CD14-positive monocyte (primary cell): ENCODE measurements at regions not wholly inside any gene's neighbourhood (a gene's known extent, or its start where the extent isn't known, plus 50 kb on each side); places are given as distances from the start of the nearest gene placed in this dataset.

Experiments used
- DNase-seq, 3 donors: peaks; one replicate each; pipeline ENCODE4 v3.0.0-alpha.2; 2011 to 2022
- H2AFZ ChIP-seq: 2 replicates; pipeline ENCODE4 v1.6.0; 2012; ENCODE audit warnings: mild to moderate bottlenecking, low read depth, low read length, inconsistent platforms; ENCODE audit not compliant: insufficient read depth, poor library complexity, severe bottlenecking
- H3K27ac ChIP-seq, 2 donors: 1 replicate in 1 of 2; 2 replicates in 1 of 2; pipeline ENCODE4 v1.5.1; 2012 to 2013; ENCODE audit warnings: low read length in 2 of 2, control low read depth in 1 of 2, inconsistent platforms in 1 of 2, low read depth in 1 of 2, mild to moderate bottlenecking in 1 of 2
- H3K27me3 ChIP-seq, 2 donors: one replicate each; pipeline versions ENCODE4 v1.6.0 to v1.6.1; 2011 to 2013; ENCODE audit warnings: low read length in 2 of 2; ENCODE audit not compliant: control insufficient read depth in 2 of 2, insufficient read depth in 2 of 2
- H3K36me3 ChIP-seq, 2 donors: replicated peaks in 1 of 2; 1 replicate in 1 of 2; 2 replicates in 1 of 2; pipeline versions ENCODE4 v1.5.1 to v1.6.1; 2012 to 2013; ENCODE audit warnings: low read length in 2 of 2, control low read depth in 1 of 2, inconsistent platforms in 1 of 2, mild to moderate bottlenecking in 1 of 2; ENCODE audit not compliant: insufficient read depth in 2 of 2, control insufficient read depth in 1 of 2
- H3K4me1 ChIP-seq, 2 donors: 1 replicate in 1 of 2; 2 replicates in 1 of 2; pipeline versions ENCODE4 v1.5.1 to v1.6.1; 2012 to 2013; ENCODE audit warnings: low read length in 2 of 2, control low read depth in 1 of 2, inconsistent platforms in 1 of 2, mild to moderate bottlenecking in 1 of 2, moderate library complexity in 1 of 2; ENCODE audit not compliant: insufficient read depth in 2 of 2, control insufficient read depth in 1 of 2
- H3K4me2 ChIP-seq: replicated peaks from 2 replicates; pipeline ENCODE3; 2012; ENCODE audit warnings: low read length, moderate library complexity, mild to moderate bottlenecking; ENCODE audit not compliant: poor library complexity, severe bottlenecking; ENCODE audit errors: extremely low read depth
- H3K4me3 ChIP-seq, 3 experiments: fragments of 200-600 bp in 1 of 3; sonication (generic) in 1 of 3; replicated peaks in 1 of 3; 1 replicate in 2 of 3; 2 replicates in 1 of 3; pipeline ENCODE4 v1.5.1; 2011 to 2013; ENCODE audit warnings: low read length in 3 of 3, mild to moderate bottlenecking in 3 of 3, control low read depth in 2 of 3, low read depth in 2 of 3, inconsistent platforms in 1 of 3, moderate library complexity in 1 of 3
- H3K79me2 ChIP-seq: 2 replicates; pipeline ENCODE4 v1.6.0; 2012; ENCODE audit warnings: mild to moderate bottlenecking, control low read depth, inconsistent platforms, low read length, moderate library complexity; ENCODE audit not compliant: insufficient read depth
- H3K9ac ChIP-seq: 2 replicates; pipeline ENCODE4 v1.6.0; 2017; ENCODE audit warnings: low read length, mild to moderate bottlenecking; ENCODE audit not compliant: insufficient read depth, poor library complexity, severe bottlenecking
- H3K9me3 ChIP-seq, 2 donors: replicated peaks in 1 of 2; 1 replicate in 1 of 2; 2 replicates in 1 of 2; pipeline versions ENCODE4 v1.5.1 to v1.6.1; 2012 to 2013; ENCODE audit warnings: low read length in 2 of 2, control low read depth in 1 of 2; ENCODE audit not compliant: control insufficient read depth in 1 of 2, insufficient read depth in 1 of 2
- H4K20me1 ChIP-seq: 2 replicates; pipeline ENCODE4 v1.6.0; 2012; ENCODE audit warnings: mild to moderate bottlenecking, low read length, control low read depth, moderate library complexity; ENCODE audit not compliant: insufficient read depth
- H3K27ac Mint-ChIP-seq, 7 donors: one replicate each; pipeline ENCODE4 v1.8.0; 2020; ENCODE audit warnings: mild to moderate bottlenecking in 7 of 7, mixed read lengths in 7 of 7, moderate library complexity in 6 of 7, inconsistent platforms in 2 of 7
- H3K27me3 Mint-ChIP-seq, 3 donors: one replicate each; pipeline ENCODE4 v1.8.0; 2021 to 2022; ENCODE audit warnings: low read depth in 3 of 3, mild to moderate bottlenecking in 3 of 3, mixed read lengths in 3 of 3, moderate library complexity in 3 of 3, inconsistent platforms in 1 of 3
- H3K36me3 Mint-ChIP-seq, 2 donors: one replicate each; pipeline ENCODE4 v1.8.0; 2020; ENCODE audit warnings: mixed read lengths in 2 of 2, inconsistent platforms in 1 of 2, mild to moderate bottlenecking in 1 of 2
- H3K4me1 Mint-ChIP-seq: one replicate; pipeline ENCODE4 v1.8.0; 2020; ENCODE audit warnings: mild to moderate bottlenecking, mixed read lengths
- H3K4me3 Mint-ChIP-seq, 2 donors: one replicate each; pipeline ENCODE4 v1.8.0; 2020; ENCODE audit warnings: mild to moderate bottlenecking in 2 of 2, mixed read lengths in 2 of 2, moderate library complexity in 1 of 2
- H3K9me3 Mint-ChIP-seq, 7 donors: one replicate each; pipeline ENCODE4 v1.8.0; 2020 to 2022; ENCODE audit warnings: mixed read lengths in 7 of 7, mild to moderate bottlenecking in 6 of 7, moderate library complexity in 6 of 7, inconsistent platforms in 2 of 7
- WGBS: methylation state at CpG from one replicate; pipeline ENCODE4 v1.1.5; 2013; ENCODE audit warnings: missing lambda C conversion rate; ENCODE audit not compliant: insufficient coverage; 5-methylcytosine and 5-hydroxymethylcytosine counted together
- intact Hi-C, 2 donors: fragments of 100-400 bp; cut with micrococcal nuclease; formaldehyde crosslinking; loops; one replicate each; pipeline versions ENCODE4 v1.15.0 to v1.15.1; 2023
- TF ChIP-seq, protein P1 (sequence below): fragments of 200-600 bp; IDR thresholded peaks from one replicate; pipeline ENCODE4 v1.8.0; 2022; ENCODE audit warnings: antibody characterized with exemption, mild to moderate bottlenecking

DNA sequence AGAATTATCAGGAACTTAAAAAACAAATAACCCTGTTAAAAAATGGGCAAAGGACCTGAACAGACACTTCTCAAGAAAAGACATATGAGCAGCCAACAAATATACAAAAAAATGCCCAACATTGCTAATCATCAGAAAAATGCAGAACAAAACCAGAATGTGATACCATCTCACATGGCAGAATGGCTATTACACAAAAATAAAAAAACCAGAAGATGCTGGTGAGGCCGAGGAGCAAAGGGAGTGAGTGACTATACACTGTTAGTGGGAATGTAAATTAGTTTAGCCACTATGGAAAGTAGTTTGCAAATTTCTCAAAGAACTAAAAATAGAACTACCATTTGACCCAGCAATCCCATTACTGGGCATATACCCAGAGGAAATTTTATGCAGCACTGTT lies 95.8 kb upstream of the DSEL start:
- DNase-seq: no peak
- H3K27ac ChIP-seq: no peak overlapping the region
- H3K27ac Mint-ChIP-seq: no peak overlapping the region
- no peaks in the 10 kb centered on the region for H3K9me3 Mint-ChIP-seq
- H3K4me2 ChIP-seq: no peak overlapping the region
- H3K4me3 ChIP-seq: no peak overlapping the region
- no peaks in the 10 kb centered on the region for H3K4me1 Mint-ChIP-seq
- no peaks in the 10 kb centered on the region for H3K36me3 Mint-ChIP-seq
- TF ChIP-seq, protein P1, sequence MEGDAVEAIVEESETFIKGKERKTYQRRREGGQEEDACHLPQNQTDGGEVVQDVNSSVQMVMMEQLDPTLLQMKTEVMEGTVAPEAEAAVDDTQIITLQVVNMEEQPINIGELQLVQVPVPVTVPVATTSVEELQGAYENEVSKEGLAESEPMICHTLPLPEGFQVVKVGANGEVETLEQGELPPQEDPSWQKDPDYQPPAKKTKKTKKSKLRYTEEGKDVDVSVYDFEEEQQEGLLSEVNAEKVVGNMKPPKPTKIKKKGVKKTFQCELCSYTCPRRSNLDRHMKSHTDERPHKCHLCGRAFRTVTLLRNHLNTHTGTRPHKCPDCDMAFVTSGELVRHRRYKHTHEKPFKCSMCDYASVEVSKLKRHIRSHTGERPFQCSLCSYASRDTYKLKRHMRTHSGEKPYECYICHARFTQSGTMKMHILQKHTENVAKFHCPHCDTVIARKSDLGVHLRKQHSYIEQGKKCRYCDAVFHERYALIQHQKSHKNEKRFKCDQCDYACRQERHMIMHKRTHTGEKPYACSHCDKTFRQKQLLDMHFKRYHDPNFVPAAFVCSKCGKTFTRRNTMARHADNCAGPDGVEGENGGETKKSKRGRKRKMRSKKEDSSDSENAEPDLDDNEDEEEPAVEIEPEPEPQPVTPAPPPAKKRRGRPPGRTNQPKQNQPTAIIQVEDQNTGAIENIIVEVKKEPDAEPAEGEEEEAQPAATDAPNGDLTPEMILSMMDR: no peak
- no peak overlapping the region for H3K4me3 Mint-ChIP-seq
- no peaks in the 10 kb centered on the region for H3K4me1 ChIP-seq
- H4K20me1 ChIP-seq: no peaks in the 10 kb centered on the region
- H3K9me3 ChIP-seq: no peaks in the 10 kb centered on the region
- H3K9ac ChIP-seq: no peak overlapping the region
- no peaks in the 10 kb centered on the region for H3K36me3 ChIP-seq
- H3K27me3 Mint-ChIP-seq: peaks cover 0 to 2% (median 0%) of the 10 kb centered on the region in 3 donors
- H2AFZ ChIP-seq: no peak overlapping the region
- intact Hi-C loops: no loop called here
- no peaks in the 10 kb centered on the region for H3K27me3 ChIP-seq
- no peaks in the 10 kb centered on the region for H3K79me2 ChIP-seq
- WGBS: no CpG with 5 or more reads among the region's 1 CpG

DNA sequence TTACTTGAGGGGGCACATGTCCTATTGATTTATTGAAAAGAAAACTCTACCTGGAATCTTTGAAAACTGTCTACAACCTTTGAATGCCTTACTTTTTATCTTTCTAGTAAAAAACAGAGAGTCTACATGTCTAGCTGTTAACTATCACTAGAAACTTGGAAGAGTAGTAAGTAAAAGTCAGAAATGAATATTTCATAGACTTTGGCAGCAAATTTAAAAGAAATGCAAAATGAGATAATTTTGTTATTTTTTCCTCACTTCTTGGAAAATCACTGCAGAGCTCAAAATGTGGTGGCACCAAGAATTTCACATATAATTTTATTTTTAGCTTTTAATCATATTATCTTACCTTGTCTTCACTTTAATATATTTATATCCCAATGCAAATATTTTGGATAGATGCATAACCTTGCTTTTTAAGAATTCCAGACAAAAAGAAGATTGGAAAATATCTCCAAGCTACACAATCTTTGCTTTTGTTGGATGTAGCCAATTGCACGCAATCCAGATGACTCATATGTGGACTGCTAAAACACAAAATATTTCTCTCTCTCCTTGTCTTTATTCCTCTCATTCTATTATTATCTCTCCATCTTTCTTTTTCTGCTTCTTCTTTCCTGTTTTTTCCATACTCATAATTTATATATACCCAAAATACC lies 92.2 kb upstream of the DSEL start:
- peaks cover 0 to 2% (median 0%) of the 10 kb centered on the region in 3 donors for H3K27me3 Mint-ChIP-seq
- H3K4me3 Mint-ChIP-seq: no peak overlapping the region
- no peaks in the 10 kb centered on the region for H3K36me3 Mint-ChIP-seq
- no peaks in the 10 kb centered on the region for H3K4me1 ChIP-seq
- H3K9ac ChIP-seq: no peak overlapping the region
- WGBS: 100% methylated on average over 1 of the region's 1 CpG
- peaks cover 0 to 4% (median 2%) of the 10 kb centered on the region in 7 donors for H3K9me3 Mint-ChIP-seq
- H3K27ac ChIP-seq: no peak overlapping the region
- H3K4me2 ChIP-seq: no peak overlapping the region
- H2AFZ ChIP-seq: no peak overlapping the region
- H3K4me3 ChIP-seq: no peak overlapping the region
- H3K27ac Mint-ChIP-seq: no peak overlapping the region
- peaks cover 0 to under 1% of the 10 kb centered on the region in 2 donors for H3K9me3 ChIP-seq
- intact Hi-C loops: no loop called here
- no peak for DNase-seq
- TF ChIP-seq, protein P1: no peak
- no peaks in the 10 kb centered on the region for H3K79me2 ChIP-seq
- H4K20me1 ChIP-seq: no peaks in the 10 kb centered on the region
- H3K36me3 ChIP-seq: no peaks in the 10 kb centered on the region
- H3K4me1 Mint-ChIP-seq: no peaks in the 10 kb centered on the region
- H3K27me3 ChIP-seq: no peaks in the 10 kb centered on the region
